Astrocyte (in vitro differentiated cells and primary cell): ENCODE measurements at regions not wholly inside any gene's neighbourhood (a gene's known extent, or its start where the extent isn't known, plus 50 kb on each side); places are given as distances from the start of the nearest gene placed in this dataset.

ENCODE experiments used
- DNase-seq: peaks from one replicate; pipeline ENCODE4 v3.0.0-alpha.2; 2010; ENCODE audit warnings: low read depth
- FAIRE-seq: peaks from 2 replicates; lab custom pipeline; 2011; peaks lifted over from hg19 to GRCh38; lab: Jason Lieb, UNC
- H2AFZ ChIP-seq: 2 replicates; pipeline ENCODE4 v1.6.0; 2012; ENCODE audit warnings: low read depth, low read length, inconsistent platforms
- H3K27ac ChIP-seq: 2 replicates; pipeline ENCODE4 v1.5.1; 2011; ENCODE audit warnings: low read depth, low read length, inconsistent platforms
- H3K27me3 ChIP-seq: 2 replicates; pipeline ENCODE4 v1.6.0; 2011; ENCODE audit warnings: low read length, inconsistent platforms; ENCODE audit not compliant: insufficient read depth
- H3K36me3 ChIP-seq: 2 replicates; pipeline ENCODE4 v1.5.1; 2011; ENCODE audit warnings: low read length, inconsistent platforms; ENCODE audit not compliant: insufficient read depth
- H3K4me1 ChIP-seq: 2 replicates; pipeline ENCODE4 v1.5.1; 2011; ENCODE audit warnings: low read length, inconsistent platforms; ENCODE audit not compliant: insufficient read depth
- H3K4me2 ChIP-seq: 2 replicates; pipeline ENCODE4 v1.6.0; 2012; ENCODE audit warnings: low read length, inconsistent platforms
- H3K4me3 ChIP-seq: 2 replicates; pipeline ENCODE4 v1.5.1; 2011; ENCODE audit warnings: low read depth, mild to moderate bottlenecking, low read length, inconsistent platforms; ENCODE audit not compliant: insufficient read depth
- H3K79me2 ChIP-seq: 2 replicates; pipeline ENCODE4 v1.6.0; 2012; ENCODE audit warnings: mild to moderate bottlenecking, low read length, inconsistent platforms; ENCODE audit not compliant: insufficient read depth
- H3K9ac ChIP-seq: 2 replicates; pipeline ENCODE4 v1.6.0; 2012; ENCODE audit warnings: mild to moderate bottlenecking, low read length, inconsistent platforms
- H3K9me3 ChIP-seq: 2 replicates; pipeline ENCODE4 v1.5.1; 2012; ENCODE audit warnings: low read depth, mild to moderate bottlenecking, low read length, inconsistent platforms; ENCODE audit not compliant: insufficient read depth
- H4K20me1 ChIP-seq: 2 replicates; pipeline ENCODE4 v1.6.0; 2012; ENCODE audit warnings: low read length, inconsistent platforms; ENCODE audit not compliant: insufficient read depth
- H3K27ac Mint-ChIP-seq: one replicate; pipeline ENCODE4 v1.8.0; 2021; ENCODE audit warnings: mild to moderate bottlenecking, mixed read lengths; ENCODE audit not compliant: unreplicated experiment
- H3K27me3 Mint-ChIP-seq: one replicate; pipeline ENCODE4 v1.8.0; 2021; ENCODE audit warnings: low read depth, mixed read lengths; ENCODE audit not compliant: unreplicated experiment
- H3K36me3 Mint-ChIP-seq: one replicate; pipeline ENCODE4 v1.8.0; 2021; ENCODE audit warnings: low read depth, mixed read lengths; ENCODE audit not compliant: unreplicated experiment
- H3K4me1 Mint-ChIP-seq: one replicate; pipeline ENCODE4 v1.8.0; 2021; ENCODE audit warnings: low read depth, mixed read lengths; ENCODE audit not compliant: unreplicated experiment
- H3K4me3 Mint-ChIP-seq: one replicate; pipeline ENCODE4 v1.8.0; 2021; ENCODE audit warnings: mild to moderate bottlenecking, moderate library complexity, mixed read lengths; ENCODE audit not compliant: unreplicated experiment
- H3K9me3 Mint-ChIP-seq: one replicate; pipeline ENCODE4 v1.8.0; 2021; ENCODE audit warnings: mild to moderate bottlenecking, mixed read lengths; ENCODE audit not compliant: unreplicated experiment
- EZH2 ChIP-seq: IDR thresholded peaks from 2 replicates; pipeline ENCODE4 v1.6.1; 2012; ENCODE audit warnings: mild to moderate bottlenecking, low read length, inconsistent platforms; ENCODE audit not compliant: insufficient read depth
- TF ChIP-seq, protein P1 (sequence below): IDR thresholded peaks from 2 replicates; pipeline ENCODE4 v1.5.1; 2011; ENCODE audit warnings: low read depth, mild to moderate bottlenecking, inconsistent platforms, low read length, moderate library complexity; ENCODE audit not compliant: insufficient read depth

DNA sequence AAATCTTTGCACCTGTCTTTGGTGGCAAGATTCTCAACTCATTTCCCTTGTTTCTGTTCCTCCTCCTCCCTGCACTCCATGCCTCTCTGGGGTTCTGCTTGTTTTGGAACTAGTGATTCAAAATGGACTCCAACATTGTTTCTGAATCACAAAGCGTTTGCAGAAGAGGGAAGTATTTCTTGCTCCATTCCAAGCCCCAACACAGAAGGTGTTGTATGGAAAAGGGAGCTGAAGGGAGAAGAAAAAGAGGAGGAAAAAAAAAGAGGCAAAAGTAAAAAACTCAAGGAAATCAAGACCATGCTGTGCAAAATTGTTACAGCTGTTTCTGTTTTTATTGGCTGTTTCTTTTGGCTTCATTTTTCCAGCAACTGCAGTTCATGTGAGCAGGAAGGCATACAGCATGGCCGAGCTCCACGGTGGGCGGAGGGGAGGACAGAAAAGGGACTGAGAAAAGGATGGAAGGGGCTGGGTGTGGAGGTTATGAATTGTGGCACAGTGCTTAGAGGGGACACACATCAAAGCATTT, 66.9 kb upstream of the PRL start:
- peak overlapping the region; percentile 28 for H3K4me2 ChIP-seq
- no peaks in the 10 kb centered on the region for H3K79me2 ChIP-seq
- no peaks in the 10 kb centered on the region for H3K9me3 Mint-ChIP-seq
- H3K27me3 ChIP-seq: no peaks in the 10 kb centered on the region
- DNase-seq (no peak), FAIRE-seq (no peak)
- H3K27ac Mint-ChIP-seq: no peak overlapping the region
- H3K36me3 ChIP-seq: no peaks in the 10 kb centered on the region
- no peak overlapping the region for H3K27ac ChIP-seq
- H3K9me3 ChIP-seq: no peaks in the 10 kb centered on the region
- H3K4me1 Mint-ChIP-seq: peaks cover 16% of the 10 kb centered on the region
- H3K9ac ChIP-seq: no peak overlapping the region
- H3K4me3 ChIP-seq: no peak overlapping the region
- H3K4me1 ChIP-seq: peaks cover 8% of the 10 kb centered on the region
- H4K20me1 ChIP-seq: no peaks in the 10 kb centered on the region
- H3K27me3 Mint-ChIP-seq: no peaks in the 10 kb centered on the region
- H2AFZ ChIP-seq: peak overlapping the region; percentile 10
- H3K36me3 Mint-ChIP-seq: no peaks in the 10 kb centered on the region
- no peak for TF ChIP-seq EZH2
- TF ChIP-seq, protein P1, sequence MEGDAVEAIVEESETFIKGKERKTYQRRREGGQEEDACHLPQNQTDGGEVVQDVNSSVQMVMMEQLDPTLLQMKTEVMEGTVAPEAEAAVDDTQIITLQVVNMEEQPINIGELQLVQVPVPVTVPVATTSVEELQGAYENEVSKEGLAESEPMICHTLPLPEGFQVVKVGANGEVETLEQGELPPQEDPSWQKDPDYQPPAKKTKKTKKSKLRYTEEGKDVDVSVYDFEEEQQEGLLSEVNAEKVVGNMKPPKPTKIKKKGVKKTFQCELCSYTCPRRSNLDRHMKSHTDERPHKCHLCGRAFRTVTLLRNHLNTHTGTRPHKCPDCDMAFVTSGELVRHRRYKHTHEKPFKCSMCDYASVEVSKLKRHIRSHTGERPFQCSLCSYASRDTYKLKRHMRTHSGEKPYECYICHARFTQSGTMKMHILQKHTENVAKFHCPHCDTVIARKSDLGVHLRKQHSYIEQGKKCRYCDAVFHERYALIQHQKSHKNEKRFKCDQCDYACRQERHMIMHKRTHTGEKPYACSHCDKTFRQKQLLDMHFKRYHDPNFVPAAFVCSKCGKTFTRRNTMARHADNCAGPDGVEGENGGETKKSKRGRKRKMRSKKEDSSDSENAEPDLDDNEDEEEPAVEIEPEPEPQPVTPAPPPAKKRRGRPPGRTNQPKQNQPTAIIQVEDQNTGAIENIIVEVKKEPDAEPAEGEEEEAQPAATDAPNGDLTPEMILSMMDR: no peak
- H3K4me3 Mint-ChIP-seq: peak overlapping the region; percentile 13

DNA sequence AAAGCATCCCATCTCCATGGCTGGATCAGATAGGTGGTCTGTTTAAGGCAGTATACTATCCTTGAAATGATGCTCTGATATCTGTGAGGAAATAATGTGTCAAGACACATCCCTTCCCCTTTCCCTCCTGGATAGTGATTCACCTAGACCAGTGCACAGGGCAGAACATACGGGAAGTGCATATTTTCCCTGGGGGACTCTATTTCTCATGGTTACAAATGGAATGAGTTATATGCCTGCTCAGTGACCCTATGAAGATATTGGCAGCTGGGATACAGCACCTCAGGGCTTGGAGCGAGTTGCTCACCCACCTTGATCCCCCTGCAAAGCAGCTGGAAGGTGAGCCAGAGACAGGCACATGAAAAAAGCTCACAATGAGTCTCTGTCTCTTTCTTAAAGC, 67.5 kb upstream of the PRL start:
- TF ChIP-seq, protein P1: no peak
- no peak for TF ChIP-seq EZH2
- Histone ChIP-seq H2AFZ (no peak overlapping the region), H3K36me3 (no peaks in the 10 kb centered on the region), H3K9me3 (no peaks in the 10 kb centered on the region), H3K27ac (no peak overlapping the region), H3K4me2 (peak overlapping the region; percentile 28), H3K4me3 (no peak overlapping the region), H3K4me1 (peaks cover 8% of the 10 kb centered on the region), H3K9ac (no peak overlapping the region), H3K27me3 (no peaks in the 10 kb centered on the region), H3K79me2 (no peaks in the 10 kb centered on the region), H4K20me1 (no peaks in the 10 kb centered on the region)
- FAIRE-seq (no peak), DNase-seq (no peak)
- H3K9me3 Mint-ChIP-seq: no peaks in the 10 kb centered on the region
- H3K4me1 Mint-ChIP-seq: peaks cover 19% of the 10 kb centered on the region
- no peak overlapping the region for H3K4me3 Mint-ChIP-seq
- no peaks in the 10 kb centered on the region for H3K27me3 Mint-ChIP-seq
- no peak overlapping the region for H3K27ac Mint-ChIP-seq
- H3K36me3 Mint-ChIP-seq: no peaks in the 10 kb centered on the region

DNA sequence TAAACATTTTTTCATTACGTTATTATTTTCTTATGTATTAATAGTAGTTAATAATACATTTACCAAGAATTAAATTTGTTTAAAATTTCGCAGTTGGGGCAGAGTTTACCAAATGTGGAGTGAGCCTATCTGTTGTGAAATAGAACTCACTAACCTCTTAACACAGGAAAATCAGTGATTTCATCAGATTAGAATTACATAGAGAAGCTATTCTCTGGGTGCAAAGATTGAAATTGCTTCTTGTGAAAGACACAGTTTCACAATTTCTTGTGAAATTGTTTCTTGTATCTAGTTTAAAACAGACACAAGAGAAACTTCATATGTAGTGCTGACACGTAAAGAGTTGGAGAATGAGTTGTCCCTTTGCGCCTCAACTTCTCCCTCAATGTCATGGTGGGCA, 69.4 kb upstream of the PRL start:
- Mint-ChIP-seq H3K27me3 (no peaks in the 10 kb centered on the region), H3K4me3 (no peak overlapping the region), H3K4me1 (peaks cover 19% of the 10 kb centered on the region), H3K36me3 (no peaks in the 10 kb centered on the region), H3K9me3 (no peaks in the 10 kb centered on the region), H3K27ac (no peak overlapping the region)
- no peak overlapping the region for H3K27ac ChIP-seq
- H3K79me2 ChIP-seq: no peaks in the 10 kb centered on the region
- TF ChIP-seq EZH2: no peak
- TF ChIP-seq, protein P1: no peak
- H3K4me3 ChIP-seq: no peak overlapping the region
- H4K20me1 ChIP-seq: no peaks in the 10 kb centered on the region
- FAIRE-seq (no peak), DNase-seq (no peak)
- no peak overlapping the region for H2AFZ ChIP-seq
- H3K4me1 ChIP-seq: peaks cover 8% of the 10 kb centered on the region
- H3K27me3 ChIP-seq: no peaks in the 10 kb centered on the region
- H3K9ac ChIP-seq: no peak overlapping the region
- H3K4me2 ChIP-seq: no peak overlapping the region
- H3K9me3 ChIP-seq: no peaks in the 10 kb centered on the region
- no peaks in the 10 kb centered on the region for H3K36me3 ChIP-seq
